ENCODE measurements at regions not wholly inside any gene's neighbourhood (a gene's known extent, or its start where the extent isn't known, plus 50 kb on each side); places are given as distances from the start of the nearest gene placed in this dataset.

DNA sequence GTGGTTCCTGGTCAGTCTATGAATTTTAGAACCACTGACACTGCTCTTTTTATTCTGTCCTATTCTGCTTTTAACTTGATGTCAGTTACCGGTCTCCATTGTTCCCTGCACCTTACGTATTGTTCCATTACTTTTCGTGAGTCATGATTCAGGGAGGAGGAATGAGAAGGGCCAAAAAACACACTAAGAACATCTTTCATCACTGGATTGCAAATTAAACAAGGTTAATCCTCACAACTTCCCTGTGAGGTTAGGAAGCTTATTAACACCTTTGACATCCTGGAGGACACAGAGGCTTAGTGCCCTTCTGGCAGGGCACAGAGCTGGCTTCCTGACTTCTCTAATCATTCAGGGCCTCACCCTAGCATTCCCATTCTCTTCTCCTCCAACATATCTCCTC is 227.6 kb upstream of the SATB1 start:
- Histone ChIP-seq H4K20me1 (ENCODE audit: insufficient read depth, low read length) (no peaks in the 10 kb centered on the region), H2AFZ (ENCODE audit: low read length) (no peak overlapping the region), H3K4me2 (ENCODE audit: insufficient read depth, low read length) (no peak overlapping the region), H3K36me3 (ENCODE audit: insufficient read depth, low read length) (no peaks in the 10 kb centered on the region), H3K27me3 (ENCODE audit: insufficient read depth, low read length) (no peaks in the 10 kb centered on the region), H3K27ac (ENCODE audit: low read depth, low read length) (no peak overlapping the region), H3K4me3 (ENCODE audit: insufficient read depth, low read length) (no peak overlapping the region), H3K4me1 (ENCODE audit: insufficient read depth, low read length) (no peaks in the 10 kb centered on the region), H3K79me2 (ENCODE audit: insufficient read depth, low read length) (no peaks in the 10 kb centered on the region), H3K9me3 (ENCODE audit: low read depth, low read length) (no peaks in the 10 kb centered on the region)
- DNase-seq (ENCODE audit: insufficient read length, low spot score, missing footprints) = no peak
- TF ChIP-seq, protein P1, sequence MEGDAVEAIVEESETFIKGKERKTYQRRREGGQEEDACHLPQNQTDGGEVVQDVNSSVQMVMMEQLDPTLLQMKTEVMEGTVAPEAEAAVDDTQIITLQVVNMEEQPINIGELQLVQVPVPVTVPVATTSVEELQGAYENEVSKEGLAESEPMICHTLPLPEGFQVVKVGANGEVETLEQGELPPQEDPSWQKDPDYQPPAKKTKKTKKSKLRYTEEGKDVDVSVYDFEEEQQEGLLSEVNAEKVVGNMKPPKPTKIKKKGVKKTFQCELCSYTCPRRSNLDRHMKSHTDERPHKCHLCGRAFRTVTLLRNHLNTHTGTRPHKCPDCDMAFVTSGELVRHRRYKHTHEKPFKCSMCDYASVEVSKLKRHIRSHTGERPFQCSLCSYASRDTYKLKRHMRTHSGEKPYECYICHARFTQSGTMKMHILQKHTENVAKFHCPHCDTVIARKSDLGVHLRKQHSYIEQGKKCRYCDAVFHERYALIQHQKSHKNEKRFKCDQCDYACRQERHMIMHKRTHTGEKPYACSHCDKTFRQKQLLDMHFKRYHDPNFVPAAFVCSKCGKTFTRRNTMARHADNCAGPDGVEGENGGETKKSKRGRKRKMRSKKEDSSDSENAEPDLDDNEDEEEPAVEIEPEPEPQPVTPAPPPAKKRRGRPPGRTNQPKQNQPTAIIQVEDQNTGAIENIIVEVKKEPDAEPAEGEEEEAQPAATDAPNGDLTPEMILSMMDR (IDR thresholded peaks at IDR 0.05; ENCODE audit: extremely low read depth, low read depth, low read length) = no peak

DNA sequence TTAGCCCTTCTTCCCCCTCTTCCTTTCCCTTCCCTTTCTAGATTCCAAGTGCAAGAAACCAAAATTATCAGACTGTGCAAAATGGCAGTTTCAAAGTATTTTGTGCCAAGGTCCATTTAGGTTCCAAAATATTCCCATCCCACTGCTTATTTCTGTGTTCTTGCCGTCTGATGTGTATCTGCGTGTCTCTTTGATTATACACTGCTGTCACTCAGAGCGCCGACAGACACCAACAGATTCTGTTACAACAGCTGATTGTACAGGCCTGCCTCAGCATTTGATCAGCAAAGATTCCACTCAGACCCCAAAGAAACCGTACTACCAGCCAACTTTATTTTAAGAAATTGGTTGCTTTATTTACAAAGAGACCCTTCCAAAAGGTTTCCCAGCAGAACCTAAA is 225.6 kb upstream of the SATB1 start:
- no peak overlapping the region for H3K27ac ChIP-seq (ENCODE audit: low read depth, low read length)
- no peaks in the 10 kb centered on the region for H3K36me3 ChIP-seq (ENCODE audit: insufficient read depth, low read length)
- no peaks in the 10 kb centered on the region for H4K20me1 ChIP-seq (ENCODE audit: insufficient read depth, low read length)
- no peak for DNase-seq (ENCODE audit: insufficient read length, low spot score, missing footprints)
- no peak overlapping the region for H2AFZ ChIP-seq (ENCODE audit: low read length)
- H3K79me2 ChIP-seq (ENCODE audit: insufficient read depth, low read length) = no peaks in the 10 kb centered on the region
- H3K4me2 ChIP-seq (ENCODE audit: insufficient read depth, low read length) = no peak overlapping the region
- no peaks in the 10 kb centered on the region for H3K9me3 ChIP-seq (ENCODE audit: low read depth, low read length)
- no peaks in the 10 kb centered on the region for H3K4me1 ChIP-seq (ENCODE audit: insufficient read depth, low read length)
- TF ChIP-seq, protein P1 (IDR thresholded peaks at IDR 0.05; ENCODE audit: extremely low read depth, low read depth, low read length) = no peak
- no peak overlapping the region for H3K4me3 ChIP-seq (ENCODE audit: insufficient read depth, low read length)
- no peaks in the 10 kb centered on the region for H3K27me3 ChIP-seq (ENCODE audit: insufficient read depth, low read length)

DNA sequence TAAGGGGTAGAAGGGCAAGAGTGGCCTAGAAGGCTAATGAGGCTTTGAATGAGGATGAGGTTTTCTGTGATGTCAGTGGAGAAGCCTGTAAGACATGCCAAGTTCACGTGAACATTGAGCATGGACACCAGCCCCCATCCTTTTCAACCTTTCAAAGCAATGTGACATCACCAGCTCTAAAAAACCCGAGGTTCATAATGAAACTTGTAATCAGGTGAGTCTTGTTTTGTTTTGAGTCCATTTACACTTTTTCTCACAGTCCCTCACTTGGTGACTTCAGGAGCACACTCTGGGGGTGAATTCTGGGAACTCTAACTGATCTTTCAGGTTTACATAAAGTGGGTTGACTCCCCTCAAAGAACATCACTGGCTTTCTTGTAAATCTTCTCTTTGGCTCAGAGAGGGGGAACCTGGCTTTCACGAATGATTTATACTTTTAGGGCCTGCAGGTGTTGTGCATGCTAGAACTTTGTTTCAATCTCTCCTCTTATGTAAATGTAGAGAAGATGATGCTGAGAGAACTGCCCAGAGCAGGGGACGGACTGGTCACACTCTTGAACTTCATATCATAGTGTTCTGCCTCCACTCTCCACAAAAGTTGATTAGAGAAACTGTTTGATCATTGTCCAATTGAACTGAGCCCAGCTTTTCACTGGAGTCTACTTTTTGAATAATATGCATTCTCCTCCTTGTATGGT is 224.7 kb upstream of the SATB1 start:
- H3K4me1 ChIP-seq (ENCODE audit: insufficient read depth, low read length) = no peaks in the 10 kb centered on the region
- no peaks in the 10 kb centered on the region for H3K79me2 ChIP-seq (ENCODE audit: insufficient read depth, low read length)
- H3K4me2 ChIP-seq (ENCODE audit: insufficient read depth, low read length) = no peak overlapping the region
- H3K27ac ChIP-seq (ENCODE audit: low read depth, low read length) = no peak overlapping the region
- no peak overlapping the region for H2AFZ ChIP-seq (ENCODE audit: low read length)
- no peaks in the 10 kb centered on the region for H3K36me3 ChIP-seq (ENCODE audit: insufficient read depth, low read length)
- no peaks in the 10 kb centered on the region for H4K20me1 ChIP-seq (ENCODE audit: insufficient read depth, low read length)
- H3K9me3 ChIP-seq (ENCODE audit: low read depth, low read length) = no peaks in the 10 kb centered on the region
- H3K27me3 ChIP-seq (ENCODE audit: insufficient read depth, low read length) = no peaks in the 10 kb centered on the region
- H3K4me3 ChIP-seq (ENCODE audit: insufficient read depth, low read length) = no peak overlapping the region
- no peak for DNase-seq (ENCODE audit: insufficient read length, low spot score, missing footprints)
- TF ChIP-seq, protein P1 (IDR thresholded peaks at IDR 0.05; ENCODE audit: extremely low read depth, low read depth, low read length) = no peak

DNA sequence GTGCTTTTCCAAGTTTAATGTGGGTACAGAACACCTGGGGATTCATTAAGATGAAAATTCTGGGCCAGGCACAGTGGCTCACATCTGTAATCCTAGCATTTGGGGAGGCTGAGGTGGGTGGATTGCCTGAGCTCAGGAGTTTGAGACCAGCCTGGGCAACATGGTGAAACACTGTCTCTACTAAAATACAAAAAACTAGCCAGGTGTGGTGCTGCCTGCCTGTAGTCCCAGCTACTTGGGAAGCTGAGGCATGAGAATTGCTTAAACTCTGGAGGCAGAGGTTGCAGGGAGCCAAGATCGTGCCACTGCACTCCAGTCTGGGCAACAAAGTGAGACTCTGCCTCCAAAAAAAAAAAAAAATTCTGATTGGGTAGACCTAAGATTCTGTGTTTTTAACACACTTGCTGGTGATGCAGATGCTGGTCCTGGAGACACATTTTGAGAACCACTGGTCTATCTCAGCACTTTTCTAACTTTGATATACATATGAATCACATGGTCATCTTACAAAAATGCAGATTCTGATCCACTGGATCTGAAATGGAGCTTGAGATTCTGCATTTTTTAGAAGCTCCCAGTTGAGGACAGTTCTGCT is 223.8 kb upstream of the SATB1 start:
- no peaks in the 10 kb centered on the region for H3K79me2 ChIP-seq (ENCODE audit: insufficient read depth, low read length)
- no peak for DNase-seq (ENCODE audit: insufficient read length, low spot score, missing footprints)
- H3K9me3 ChIP-seq (ENCODE audit: low read depth, low read length) = no peaks in the 10 kb centered on the region
- no peaks in the 10 kb centered on the region for H3K36me3 ChIP-seq (ENCODE audit: insufficient read depth, low read length)
- no peak overlapping the region for H3K4me2 ChIP-seq (ENCODE audit: insufficient read depth, low read length)
- no peak overlapping the region for H3K4me3 ChIP-seq (ENCODE audit: insufficient read depth, low read length)
- no peaks in the 10 kb centered on the region for H4K20me1 ChIP-seq (ENCODE audit: insufficient read depth, low read length)
- no peaks in the 10 kb centered on the region for H3K4me1 ChIP-seq (ENCODE audit: insufficient read depth, low read length)
- H2AFZ ChIP-seq (ENCODE audit: low read length) = no peak overlapping the region
- no peaks in the 10 kb centered on the region for H3K27me3 ChIP-seq (ENCODE audit: insufficient read depth, low read length)
- TF ChIP-seq, protein P1 (IDR thresholded peaks at IDR 0.05; ENCODE audit: extremely low read depth, low read depth, low read length) = no peak
- H3K27ac ChIP-seq (ENCODE audit: low read depth, low read length) = no peak overlapping the region

Measured in osteoblast (primary cell).